H1 (cell line): ENCODE measurements at regions not wholly inside any gene's neighbourhood (a gene's known extent, or its start where the extent isn't known, plus 50 kb on each side); places are given as distances from the start of the nearest gene placed in this dataset.

ENCODE experiments used
- CTCF ChIA-PET: fragments of 300-600 bp; sonication (Branson Sonifier 250); formaldehyde crosslinking; loops from one replicate; lab custom pipeline; 2021; ENCODE audit not compliant: partially characterized antibody; lab: Charles Lee
- POLR2A ChIA-PET: fragments of 300-600 bp; sonication (Branson Sonifier 250); formaldehyde crosslinking; loops from one replicate; lab custom pipeline; 2021; ENCODE audit warnings: inconsistent platforms; ENCODE audit not compliant: partially characterized antibody; lab: Charles Lee
- DNase-seq, 2 experiments: peaks; one replicate each; pipeline versions ENCODE4 v3.0.0 to v3.0.0-alpha.2; 2010 to 2022; ENCODE audit warnings: low spot score in 2 of 2, low read depth in 1 of 2, mixed read lengths in 1 of 2
- FAIRE-seq: peaks from 2 replicates; lab custom pipeline; 2011; peaks lifted over from hg19 to GRCh38; lab: Jason Lieb, UNC
- H2AFZ ChIP-seq: 2 replicates; pipeline ENCODE4 v1.8.1; 2012; ENCODE audit warnings: low read length, inconsistent platforms
- H2AK5ac ChIP-seq: 2 replicates; pipeline ENCODE4 v1.6.1; 2013; ENCODE audit warnings: low read depth, low read length
- H2BK120ac ChIP-seq: replicated peaks from 2 replicates; pipeline ENCODE3; 2013; ENCODE audit warnings: low read depth, low read length, inconsistent platforms
- H2BK12ac ChIP-seq: 2 replicates; pipeline ENCODE4 v1.6.1; 2013; ENCODE audit warnings: low read depth, low read length
- H2BK15ac ChIP-seq: 2 replicates; pipeline ENCODE4 v1.6.1; 2013; ENCODE audit warnings: low read length
- H2BK20ac ChIP-seq: 2 replicates; pipeline ENCODE4 v1.6.1; 2013; ENCODE audit warnings: low read length
- H2BK5ac ChIP-seq: 2 replicates; pipeline ENCODE4 v1.6.1; 2013; ENCODE audit warnings: low read depth, low read length
- H3K14ac ChIP-seq: 2 replicates; pipeline ENCODE4 v1.6.1; 2013; ENCODE audit warnings: inconsistent platforms; ENCODE audit not compliant: insufficient read length
- H3K18ac ChIP-seq: 2 replicates; pipeline ENCODE4 v1.6.1; 2013; ENCODE audit warnings: low read length; ENCODE audit errors: extremely low read depth
- H3K23ac ChIP-seq: 2 replicates; pipeline ENCODE4 v1.6.1; 2013; ENCODE audit warnings: inconsistent platforms; ENCODE audit not compliant: insufficient read length
- H3K23me2 ChIP-seq: 2 replicates; pipeline ENCODE4 v1.6.1; 2013; ENCODE audit warnings: low read depth, low read length
- H3K27ac ChIP-seq: 2 replicates; pipeline ENCODE4 v1.6.1; 2011; ENCODE audit warnings: low read depth, low read length, inconsistent platforms
- H3K27me3 ChIP-seq, 4 experiments: replicated peaks in 1 of 4; 1 replicate in 1 of 4; 2 replicates in 3 of 4; pipeline versions ENCODE4 v1.6.1 to v1.8.1; 2011 to 2013; ENCODE audit warnings: low read length in 3 of 4, mild to moderate bottlenecking in 3 of 4, inconsistent platforms in 2 of 4, mixed read lengths in 2 of 4, moderate library complexity in 1 of 4; ENCODE audit not compliant: control insufficient read depth in 3 of 4, insufficient read depth in 3 of 4; ENCODE audit errors: extremely low read depth in 1 of 4
- H3K36me3 ChIP-seq, 4 experiments: 2 replicates each; pipeline versions ENCODE4 v1.6.1 to v1.8.1; 2011 to 2013; ENCODE audit warnings: mild to moderate bottlenecking in 4 of 4, low read length in 3 of 4, moderate library complexity in 2 of 4, control low read depth in 1 of 4, inconsistent platforms in 1 of 4; ENCODE audit not compliant: insufficient read depth in 4 of 4, control insufficient read depth in 2 of 4
- H3K4ac ChIP-seq: replicated peaks from 2 replicates; pipeline ENCODE3; 2013; ENCODE audit warnings: low read length, low read depth, mixed read lengths, inconsistent platforms; ENCODE audit not compliant: insufficient read length
- H3K4me1 ChIP-seq, 4 experiments: replicated peaks in 1 of 4; 1 replicate in 1 of 4; 2 replicates in 3 of 4; pipeline versions ENCODE4 v1.6.1 to v1.8.1; 2011 to 2013; ENCODE audit warnings: low read length in 3 of 4, inconsistent platforms in 2 of 4, mixed read lengths in 1 of 4; ENCODE audit not compliant: insufficient read depth in 4 of 4, control insufficient read depth in 3 of 4
- H3K4me2 ChIP-seq, 2 experiments: 2 replicates each; pipeline versions ENCODE4 v1.6.1 to v1.8.1; 2011 to 2013; ENCODE audit warnings: low read depth in 2 of 2, low read length in 2 of 2, control low read depth in 1 of 2, inconsistent platforms in 1 of 2, mild to moderate bottlenecking in 1 of 2; ENCODE audit not compliant: insufficient read depth in 1 of 2
- H3K4me3 ChIP-seq, 4 experiments: fragments of 200-600, 300-600 bp in 1 of 4; sonication (generic), shearing (Covaris generic), sonication (Bioruptor Twin) in 1 of 4; 2 replicates each; pipeline versions ENCODE4 v1.5.1 to v1.8.1; 2011 to 2016; ENCODE audit warnings: low read length in 4 of 4, low read depth in 3 of 4, control low read depth in 2 of 4, inconsistent platforms in 2 of 4, mild to moderate bottlenecking in 2 of 4, mixed read lengths in 1 of 4, moderate library complexity in 1 of 4; ENCODE audit not compliant: insufficient read depth in 2 of 4; ENCODE audit errors: extremely low read depth in 1 of 4
- H3K56ac ChIP-seq: replicated peaks from 2 replicates; pipeline ENCODE3; 2013; ENCODE audit warnings: low read depth, mild to moderate bottlenecking, mixed read lengths, low read length, inconsistent platforms; ENCODE audit not compliant: insufficient read length
- H3K79me1 ChIP-seq: 2 replicates; pipeline ENCODE4 v1.6.1; 2013; ENCODE audit warnings: low read depth, low read length, control low read depth
- H3K79me2 ChIP-seq, 2 experiments: 2 replicates each; pipeline versions ENCODE4 v1.6.1 to v1.8.1; 2012 to 2013; ENCODE audit warnings: low read length in 2 of 2, mild to moderate bottlenecking in 2 of 2, inconsistent platforms in 1 of 2; ENCODE audit not compliant: insufficient read depth in 2 of 2, control insufficient read depth in 1 of 2
- H3K9ac ChIP-seq, 4 experiments: replicated peaks in 1 of 4; 1 replicate in 1 of 4; 2 replicates in 3 of 4; pipeline versions ENCODE4 v1.6.1 to v1.8.1; 2011 to 2013; ENCODE audit warnings: low read depth in 3 of 4, low read length in 3 of 4, control low read depth in 2 of 4, mild to moderate bottlenecking in 2 of 4, moderate library complexity in 2 of 4, inconsistent platforms in 1 of 4; ENCODE audit errors: extremely low read depth in 1 of 4
- H3K9me3 ChIP-seq, 2 experiments: 2 replicates each; pipeline versions ENCODE4 v1.6.1 to v1.8.1; 2012 to 2013; ENCODE audit warnings: mild to moderate bottlenecking in 2 of 2, moderate library complexity in 2 of 2, control low read depth in 1 of 2, inconsistent platforms in 1 of 2, low read depth in 1 of 2, low read length in 1 of 2, mixed read lengths in 1 of 2; ENCODE audit not compliant: insufficient read depth in 2 of 2
- H4K20me1 ChIP-seq, 2 experiments: replicated peaks in 1 of 2; 2 replicates each; pipeline versions ENCODE3 to v1.8.1; 2011 to 2013; ENCODE audit warnings: inconsistent platforms in 2 of 2, low read length in 2 of 2, mild to moderate bottlenecking in 1 of 2; ENCODE audit not compliant: insufficient read depth in 2 of 2, control insufficient read depth in 1 of 2
- H4K5ac ChIP-seq: 2 replicates; pipeline ENCODE4 v1.6.1; 2013; ENCODE audit warnings: low read length, low read depth, mixed read lengths, inconsistent platforms; ENCODE audit not compliant: insufficient read length
- H4K8ac ChIP-seq: 2 replicates; pipeline ENCODE4 v1.8.0; 2013; ENCODE audit warnings: mild to moderate bottlenecking, moderate library complexity, low read length, inconsistent platforms; ENCODE audit not compliant: insufficient read depth; ENCODE audit errors: extremely low read depth
- H4K91ac ChIP-seq: replicated peaks from 2 replicates; pipeline ENCODE3; 2013; ENCODE audit warnings: low read length, mixed read lengths, inconsistent platforms; ENCODE audit not compliant: insufficient read length
- BRCA1 ChIP-seq: IDR thresholded peaks from 2 replicates; pipeline ENCODE4 v1.6.1; 2012; ENCODE audit warnings: low read depth, low read length, improper control_type of control experiment
- CBX5 ChIP-seq: fragments of 300-800, 300-1000 bp; sonication (generic); IDR thresholded peaks from 2 replicates; pipeline ENCODE4 v1.7.1; 2016; ENCODE audit warnings: antibody characterized with exemption, low read length, low read depth
- CTCF ChIP-seq, 3 experiments: IDR thresholded peaks; 1 replicate in 2 of 3; 2 replicates in 1 of 3; pipeline versions ENCODE4 v1.5.1 to v1.6.1; 2011; ENCODE audit warnings: low read length in 3 of 3, mild to moderate bottlenecking in 3 of 3, inconsistent platforms in 2 of 3, low read depth in 1 of 3, moderate library complexity in 1 of 3; ENCODE audit not compliant: insufficient read depth in 1 of 3; ENCODE audit errors: control extremely low read depth in 1 of 3
- HDAC6 ChIP-seq: IDR thresholded peaks from one replicate; pipeline ENCODE4 v1.7.1; 2012; ENCODE audit warnings: low read depth, mild to moderate bottlenecking, inconsistent platforms, low read length, moderate library complexity
- KDM1A ChIP-seq: fragments of 200-600, 300-600 bp; sonication (generic); IDR thresholded peaks from 2 replicates; pipeline ENCODE4 v1.7.1; 2016; ENCODE audit warnings: mild to moderate bottlenecking, low read length, borderline replicate concordance
- MAFK ChIP-seq: IDR thresholded peaks from 2 replicates; pipeline ENCODE4 v1.6.1; 2012; ENCODE audit warnings: low read depth, mild to moderate bottlenecking, improper control_type of control experiment, low read length
- SUZ12 ChIP-seq: fragments of 200-600 bp; sonication (generic); IDR thresholded peaks from 2 replicates; pipeline ENCODE4 v1.6.1; 2012; ENCODE audit warnings: mild to moderate bottlenecking, inconsistent platforms, low read length, moderate library complexity, mixed read lengths
- TAF1 ChIP-seq: IDR thresholded peaks from 2 replicates; pipeline ENCODE4 v1.6.1; 2011; ENCODE audit warnings: mild to moderate bottlenecking, low read depth, low read length
- ZNF274 ChIP-seq: IDR thresholded peaks from 2 replicates; pipeline ENCODE4 v1.7.0; 2012; ENCODE audit warnings: low read length, borderline replicate concordance; ENCODE audit errors: extremely low read depth
- WGBS, 2 experiments: shearing (Covaris generic) in 1 of 2; methylation state at CpG; one replicate each; pipeline versions ENCODE4 v1.1.6 to v1.1.7; 2013 to 2015; ENCODE audit warnings: low lambda C conversion rate in 2 of 2, mixed read lengths in 2 of 2, inconsistent platforms in 1 of 2, low coverage in 1 of 2, missing lambda C conversion rate in 1 of 2; ENCODE audit not compliant: insufficient replicate concordance in 2 of 2, insufficient coverage in 1 of 2, insufficient read length in 1 of 2; ENCODE audit errors: extremely low coverage in 1 of 2, missing lambda C conversion rate in 1 of 2; 5-methylcytosine and 5-hydroxymethylcytosine counted together

GRCh38 chr13:63117710-63118109 lies 1702.1 kb upstream of the PCDH20 start:
- Histone ChIP-seq H2BK15ac (no peak overlapping the region), H3K79me2 (no peaks in the 10 kb centered on the region), H4K5ac (no peak overlapping the region), H3K36me3 (no peaks in the 10 kb centered on the region), H4K20me1 (no peaks in the 10 kb centered on the region), H3K23ac (no peak overlapping the region), H2BK20ac (no peak overlapping the region), H3K4me1 (no peaks in the 10 kb centered on the region), H3K27ac (no peak overlapping the region), H2BK120ac (no peak overlapping the region), H3K9me3 (no peaks in the 10 kb centered on the region), H4K91ac (no peak overlapping the region), H3K4ac (no peak overlapping the region), H3K18ac (no peak overlapping the region), H4K8ac (no peak overlapping the region), H3K4me3 (no peak overlapping the region), H2BK5ac (no peak overlapping the region), H3K27me3 (no peaks in the 10 kb centered on the region), H3K14ac (no peak overlapping the region), H3K79me1 (no peaks in the 10 kb centered on the region), H2AK5ac (no peak overlapping the region), H3K4me2 (no peak overlapping the region), H3K9ac (no peak overlapping the region), H2BK12ac (no peak overlapping the region), H2AFZ (no peak overlapping the region), H3K23me2 (no peaks in the 10 kb centered on the region), H3K56ac (no peak overlapping the region)
- CTCF ChIA-PET: no interaction called here
- FAIRE-seq (no peak), DNase-seq (no peak)
- TF ChIP-seq MAFK (no peak), BRCA1 (no peak), KDM1A (no peak), ZNF274 (no peak), CBX5 (no peak), TAF1 (no peak), CTCF (IDR thresholded peaks at IDR 0.05; ENCODE audit: control extremely low read depth in 1 of 3, insufficient read depth in 1 of 3, low read depth in 1 of 3, low read length in 3 of 3) (no peak), SUZ12 (no peak), HDAC6 (no peak)
- WGBS, 2 experiments: 98% methylated on average over 15 of the region's 15 CpGs; no CpG with 5 or more reads in 1 of the 2 experiments
- POLR2A ChIA-PET: no interaction called here
